A673 (cell line): ENCODE measurements at regions not wholly inside any gene's neighbourhood (a gene's known extent, or its start where the extent isn't known, plus 50 kb on each side); places are given as distances from the start of the nearest gene placed in this dataset.
"Not testable (repeated sequence)": the region's sequence is repeated elsewhere in the genome, so short reads cannot be mapped to it uniquely, and the experiment has no call there.

ENCODE experiments used
- BruUV-seq: library from RNA; stranded (reverse); fragments of 400-500 nt; replicated peaks from 2 replicates; lab custom pipeline; 2021; lab: Mats Ljungman, UMichigan
- CTCF ChIA-PET: fragments of 300-600 bp; sonication (Branson Sonifier 250); formaldehyde crosslinking; loops from one replicate; lab custom pipeline; 2022; ENCODE audit warnings: antibody characterized with exemption; lab: Charles Lee
- POLR2A ChIA-PET: fragments of 300-600 bp; sonication (Branson Sonifier 250); formaldehyde crosslinking; loops from one replicate; lab custom pipeline; 2022; ENCODE audit warnings: antibody characterized with exemption; ENCODE audit not compliant: low non-redundant PET; lab: Charles Lee
- DNase-seq: peaks from one replicate; pipeline ENCODE4 v3.0.0-alpha.2; 2015; ENCODE audit warnings: low spot score
- H3K27ac ChIP-seq: fragments of 200-600 bp; sonication (generic); 2 replicates; pipeline ENCODE4 v1.5.1; 2016; ENCODE audit warnings: mixed run types, low read depth, mild to moderate bottlenecking, mixed read lengths, antibody characterized with exemption, low read length; ENCODE audit not compliant: poor library complexity, severe bottlenecking
- H3K27me3 ChIP-seq: fragments of 200-600 bp; sonication (generic); replicated peaks from 2 replicates; pipeline ENCODE4 v1.6.1; 2017; ENCODE audit warnings: mixed run types, low read depth, mild to moderate bottlenecking, mixed read lengths, antibody characterized with exemption, low read length; ENCODE audit not compliant: insufficient read depth, poor library complexity
- H3K36me3 ChIP-seq: fragments of 200-600 bp; sonication (generic); 2 replicates; pipeline ENCODE4 v1.6.1; 2016; ENCODE audit warnings: mixed run types, mild to moderate bottlenecking, mixed read lengths, antibody characterized with exemption, low read length; ENCODE audit not compliant: insufficient read depth, poor library complexity, severe bottlenecking
- H3K4me1 ChIP-seq: fragments of 200-600 bp; sonication (generic); 2 replicates; pipeline ENCODE4 v1.6.1; 2017; ENCODE audit warnings: mixed run types, mild to moderate bottlenecking, mixed read lengths, antibody characterized with exemption, low read length; ENCODE audit not compliant: insufficient read depth, poor library complexity, severe bottlenecking
- H3K4me3 ChIP-seq: fragments of 200-600 bp; sonication (generic); 2 replicates; pipeline ENCODE4 v1.5.1; 2016; ENCODE audit warnings: low read depth, mixed run types, mild to moderate bottlenecking, mixed read lengths, low read length; ENCODE audit not compliant: poor library complexity, severe bottlenecking
- H3K9me3 ChIP-seq: fragments of 200-600 bp; sonication (generic); 2 replicates; pipeline ENCODE4 v1.6.1; 2016; ENCODE audit warnings: mixed run types, low read depth, mild to moderate bottlenecking, mixed read lengths, antibody characterized with exemption, low read length; ENCODE audit not compliant: poor library complexity, severe bottlenecking
- EZH2 ChIP-seq: fragments of 200-600 bp; sonication (generic); IDR thresholded peaks from 2 replicates; pipeline ENCODE4 v1.6.1; 2017; ENCODE audit warnings: borderline replicate concordance, low read depth, mild to moderate bottlenecking, mixed read lengths, antibody characterized with exemption, low read length; ENCODE audit not compliant: poor library complexity, severe bottlenecking
- intact Hi-C: fragments of 100-400 bp; cut with micrococcal nuclease; formaldehyde crosslinking; loops from one replicate; pipeline ENCODE4 v1.10.0; 2022; ENCODE audit not compliant: unreplicated experiment
- TF ChIP-seq, protein P1 (sequence below): fragments of 300-800, 200-600 bp; sonication (generic); conservative IDR thresholded peaks from 2 replicates; pipeline ENCODE4 v1.5.1; 2017; ENCODE audit warnings: low read depth, mild to moderate bottlenecking, antibody characterized with exemption, low read length, moderate library complexity, mixed read lengths

DNA sequence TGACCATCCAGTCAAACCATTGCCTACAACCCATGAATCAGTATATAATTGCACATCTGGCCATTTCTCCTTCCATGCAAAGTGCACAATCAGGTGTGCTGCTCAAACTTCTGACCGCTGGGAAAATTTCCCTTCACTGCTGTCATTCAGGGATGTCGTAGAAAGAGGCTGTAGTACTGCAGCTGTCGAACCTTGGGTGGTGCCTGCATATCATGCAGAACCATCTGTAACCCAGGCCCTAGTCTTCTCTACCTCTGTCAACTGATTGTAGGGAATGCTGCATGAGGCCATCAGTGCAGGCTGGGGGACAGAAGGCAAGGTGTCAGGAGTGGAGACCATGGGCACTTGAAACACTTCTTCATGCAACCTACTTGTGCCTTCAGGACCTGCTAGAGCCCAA lies 267.5 kb downstream of the CALCRL start:
- POLR2A ChIA-PET, result no interaction called here
- no peak overlapping the region for H3K4me3 ChIP-seq
- no peaks in the 10 kb centered on the region for H3K27me3 ChIP-seq
- no peak for TF ChIP-seq EZH2
- TF ChIP-seq, protein P1, sequence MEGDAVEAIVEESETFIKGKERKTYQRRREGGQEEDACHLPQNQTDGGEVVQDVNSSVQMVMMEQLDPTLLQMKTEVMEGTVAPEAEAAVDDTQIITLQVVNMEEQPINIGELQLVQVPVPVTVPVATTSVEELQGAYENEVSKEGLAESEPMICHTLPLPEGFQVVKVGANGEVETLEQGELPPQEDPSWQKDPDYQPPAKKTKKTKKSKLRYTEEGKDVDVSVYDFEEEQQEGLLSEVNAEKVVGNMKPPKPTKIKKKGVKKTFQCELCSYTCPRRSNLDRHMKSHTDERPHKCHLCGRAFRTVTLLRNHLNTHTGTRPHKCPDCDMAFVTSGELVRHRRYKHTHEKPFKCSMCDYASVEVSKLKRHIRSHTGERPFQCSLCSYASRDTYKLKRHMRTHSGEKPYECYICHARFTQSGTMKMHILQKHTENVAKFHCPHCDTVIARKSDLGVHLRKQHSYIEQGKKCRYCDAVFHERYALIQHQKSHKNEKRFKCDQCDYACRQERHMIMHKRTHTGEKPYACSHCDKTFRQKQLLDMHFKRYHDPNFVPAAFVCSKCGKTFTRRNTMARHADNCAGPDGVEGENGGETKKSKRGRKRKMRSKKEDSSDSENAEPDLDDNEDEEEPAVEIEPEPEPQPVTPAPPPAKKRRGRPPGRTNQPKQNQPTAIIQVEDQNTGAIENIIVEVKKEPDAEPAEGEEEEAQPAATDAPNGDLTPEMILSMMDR, result no peak
- intact Hi-C loops, result no loop called here
- no peaks in the 10 kb centered on the region for H3K9me3 ChIP-seq
- DNase-seq, result no peak
- H3K4me1 ChIP-seq, result no peaks in the 10 kb centered on the region
- H3K27ac ChIP-seq, result no peak overlapping the region
- CTCF ChIA-PET, result no interaction called here
- no peaks in the 10 kb centered on the region for H3K36me3 ChIP-seq
- no TSS peak for BruUV-seq

- DNase-seq, H3K36me3 ChIP-seq, CTCF ChIA-PET, BruUV-seq, POLR2A ChIA-PET, H3K4me3 ChIP-seq, H3K9me3 ChIP-seq, H3K27ac ChIP-seq, H3K27me3 ChIP-seq, H3K4me1 ChIP-seq: not testable (repeated sequence)
- intact Hi-C loops, result loop anchor here (5.0 kb wide), 1 partner anchor 118 kb away; no protein-coding TSS in a partner anchor
Measured at GRCh38 chr2:187178876-187179275, 269.2 kb downstream of the CALCRL start.

- no peak for DNase-seq
- CTCF ChIA-PET, result no interaction called here
- Histone ChIP-seq H3K4me1 (no peaks in the 10 kb centered on the region), H3K27ac (no peak overlapping the region), H3K4me3 (no peak overlapping the region), H3K36me3 (no peaks in the 10 kb centered on the region), H3K9me3 (no peaks in the 10 kb centered on the region), H3K27me3 (no peaks in the 10 kb centered on the region)
- no TSS peak for BruUV-seq
- intact Hi-C loops, result loop anchor here (5.0 kb wide), 1 partner anchor 120 kb away; no protein-coding TSS in a partner anchor
- POLR2A ChIA-PET, result no interaction called here
- TF ChIP-seq, protein P1, result no peak
- no peak for TF ChIP-seq EZH2
Measured at GRCh38 chr2:187177253-187177652, 270.8 kb downstream of the CALCRL start.

DNA sequence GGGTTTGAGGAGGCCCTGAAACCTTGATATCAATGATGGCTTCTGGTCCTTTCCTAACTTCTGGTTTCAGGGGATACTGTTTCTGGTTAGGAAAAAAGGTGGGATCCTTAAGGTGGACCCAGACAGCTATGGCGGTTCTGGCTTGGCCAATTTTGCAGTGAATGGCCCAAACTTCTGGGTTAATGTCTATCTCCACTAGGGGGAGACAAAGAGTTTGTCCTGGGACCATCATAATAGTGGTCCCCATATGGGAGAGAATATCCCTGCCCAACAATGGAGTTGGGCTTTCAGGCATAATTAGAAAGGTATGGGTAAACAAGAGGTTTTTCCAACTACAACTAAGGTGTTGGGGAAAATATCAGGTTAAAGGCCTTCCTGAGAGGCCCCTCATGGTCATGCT lies 273.5 kb downstream of the CALCRL start:
- Histone ChIP-seq H3K27ac (no peak overlapping the region), H3K27me3 (no peaks in the 10 kb centered on the region), H3K36me3 (no peaks in the 10 kb centered on the region), H3K9me3 (no peaks in the 10 kb centered on the region), H3K4me1 (no peaks in the 10 kb centered on the region), H3K4me3 (no peak overlapping the region)
- ChIA-PET POLR2A (no interaction called here), CTCF (interaction anchor here (1.1 kb wide), 1 partner anchor 268 kb away, joined by 3 read pairs; no protein-coding TSS in a partner anchor)
- peak; percentile 40 for DNase-seq
- TF ChIP-seq EZH2, result no peak
- TF ChIP-seq, protein P1, result peak; percentile 73
- no TSS peak for BruUV-seq
- intact Hi-C loops, result no loop called here
